ENCODE measurements at regions not wholly inside any gene's neighbourhood (a gene's known extent, or its start where the extent isn't known, plus 50 kb on each side); places are given as distances from the start of the nearest gene placed in this dataset.

- H3K27ac ChIP-seq = no peak overlapping the region
- no peak for DNase-seq (ENCODE audit: low spot score)
- no peak for TF ChIP-seq CTCF (IDR thresholded peaks at IDR 0.05)
- H3K4me3 ChIP-seq = no peak overlapping the region
Measured at GRCh38 chr6:14194483-14194882, 76.9 kb downstream of the CD83 start.

- H3K4me3 ChIP-seq = no peak overlapping the region
- H3K27ac ChIP-seq = no peak overlapping the region
- no peak for DNase-seq (ENCODE audit: low spot score)
- no peak for TF ChIP-seq CTCF (IDR thresholded peaks at IDR 0.05)
Measured at GRCh38 chr6:14194976-14195375, 77.4 kb downstream of the CD83 start.

- H3K27ac ChIP-seq = no peak overlapping the region
- no peak for DNase-seq (ENCODE audit: low spot score)
- TF ChIP-seq CTCF (IDR thresholded peaks at IDR 0.05) = no peak
- H3K4me3 ChIP-seq = no peak overlapping the region
Measured at GRCh38 chr6:14196026-14196425, 78.5 kb downstream of the CD83 start.

GRCh38 chr6:14197118-14197517 is 79.5 kb downstream of the CD83 start:
- no peak for TF ChIP-seq CTCF (IDR thresholded peaks at IDR 0.05)
- Histone ChIP-seq H3K4me3 (no peak overlapping the region), H3K27ac (no peak overlapping the region)
- DNase-seq (ENCODE audit: low spot score) = no peak

- TF ChIP-seq CTCF (IDR thresholded peaks at IDR 0.05) = no peak
- H3K27ac ChIP-seq = no peak overlapping the region
- H3K4me3 ChIP-seq = no peak overlapping the region
- no peak for DNase-seq (ENCODE audit: low spot score)
Measured at GRCh38 chr6:14200047-14200446, 82.5 kb downstream of the CD83 start.

GRCh38 chr6:14202947-14203346 is 85.4 kb downstream of the CD83 start:
- no peak for TF ChIP-seq CTCF (IDR thresholded peaks at IDR 0.05)
- Histone ChIP-seq H3K4me3 (no peak overlapping the region), H3K27ac (no peak overlapping the region)
- no peak for DNase-seq (ENCODE audit: low spot score)

- Histone ChIP-seq H3K4me3 (no peak overlapping the region), H3K27ac (no peak overlapping the region)
- no peak for TF ChIP-seq CTCF (IDR thresholded peaks at IDR 0.05)
- no peak for DNase-seq (ENCODE audit: low spot score)
Measured at GRCh38 chr6:14206391-14206790, 88.8 kb downstream of the CD83 start.

All from coronary artery (tissue), 2 donors.